Natural killer cell (primary cell): ENCODE measurements at regions not wholly inside any gene's neighbourhood (a gene's known extent, or its start where the extent isn't known, plus 50 kb on each side); places are given as distances from the start of the nearest gene placed in this dataset.

ENCODE experiments used
- ATAC-seq, 3 donors: fragments of 150-1000 bp in 2 of 3; fragments of 200-7000 bp in 1 of 3; cut with Tn5 transposase; 1 replicate in 1 of 3; 2 replicates in 2 of 3; pipeline ENCODE4 v1.10.0; 2021; ENCODE audit warnings: mild to moderate bottlenecking in 2 of 3, moderate library complexity in 2 of 3
- DNase-seq, 2 donors: peaks; one replicate each; pipeline versions ENCODE4 v3.0.0 to v3.0.0-alpha.2; 2013 to 2021; ENCODE audit warnings: mixed read lengths in 1 of 2
- H3K27ac ChIP-seq: one replicate; pipeline ENCODE4 v1.5.1; 2013; ENCODE audit warnings: mild to moderate bottlenecking, low read length
- H3K27me3 ChIP-seq: one replicate; pipeline ENCODE4 v1.6.1; 2013; ENCODE audit warnings: low read length; ENCODE audit not compliant: control insufficient read depth, insufficient read depth
- H3K36me3 ChIP-seq: one replicate; pipeline ENCODE4 v1.6.1; 2013; ENCODE audit warnings: low read length; ENCODE audit not compliant: control insufficient read depth, insufficient read depth
- H3K4me1 ChIP-seq: one replicate; pipeline ENCODE4 v1.6.1; 2013; ENCODE audit warnings: low read length; ENCODE audit not compliant: control insufficient read depth, insufficient read depth
- H3K4me3 ChIP-seq: one replicate; pipeline ENCODE4 v1.5.1; 2013; ENCODE audit warnings: low read length
- H3K9me3 ChIP-seq: one replicate; pipeline ENCODE4 v1.6.1; 2013; ENCODE audit warnings: low read length; ENCODE audit not compliant: control insufficient read depth, insufficient read depth
- H3K27ac Mint-ChIP-seq, 2 donors: one replicate each; pipeline ENCODE4 v1.8.0; 2022; ENCODE audit warnings: mild to moderate bottlenecking in 2 of 2, mixed read lengths in 2 of 2, moderate library complexity in 1 of 2
- H3K27me3 Mint-ChIP-seq, 2 donors: one replicate each; pipeline ENCODE4 v1.8.0; 2022; ENCODE audit warnings: low read depth in 2 of 2, mixed read lengths in 2 of 2
- H3K36me3 Mint-ChIP-seq: one replicate; pipeline ENCODE4 v1.8.0; 2022; ENCODE audit warnings: mixed read lengths
- H3K4me1 Mint-ChIP-seq, 2 donors: one replicate each; pipeline ENCODE4 v1.8.0; 2022; ENCODE audit warnings: mixed read lengths in 2 of 2
- H3K4me3 Mint-ChIP-seq: one replicate; pipeline ENCODE4 v1.8.0; 2022; ENCODE audit warnings: mild to moderate bottlenecking, moderate library complexity, mixed read lengths
- H3K9me3 Mint-ChIP-seq, 2 donors: one replicate each; pipeline ENCODE4 v1.8.0; 2022; ENCODE audit warnings: mixed read lengths in 2 of 2
- CTCF ChIP-seq: fragments of 200-600 bp; IDR thresholded peaks from one replicate; pipeline ENCODE4 v1.8.0; 2022; ENCODE audit warnings: antibody characterized with exemption
- WGBS: methylation state at CpG from one replicate; pipeline ENCODE4 v1.1.7; 2013; ENCODE audit warnings: missing lambda C conversion rate; ENCODE audit not compliant: insufficient coverage; 5-methylcytosine and 5-hydroxymethylcytosine counted together
- intact Hi-C: fragments of 100-400 bp; cut with micrococcal nuclease; formaldehyde crosslinking; loops from one replicate; pipeline ENCODE4 v1.14.2; 2022

DNA sequence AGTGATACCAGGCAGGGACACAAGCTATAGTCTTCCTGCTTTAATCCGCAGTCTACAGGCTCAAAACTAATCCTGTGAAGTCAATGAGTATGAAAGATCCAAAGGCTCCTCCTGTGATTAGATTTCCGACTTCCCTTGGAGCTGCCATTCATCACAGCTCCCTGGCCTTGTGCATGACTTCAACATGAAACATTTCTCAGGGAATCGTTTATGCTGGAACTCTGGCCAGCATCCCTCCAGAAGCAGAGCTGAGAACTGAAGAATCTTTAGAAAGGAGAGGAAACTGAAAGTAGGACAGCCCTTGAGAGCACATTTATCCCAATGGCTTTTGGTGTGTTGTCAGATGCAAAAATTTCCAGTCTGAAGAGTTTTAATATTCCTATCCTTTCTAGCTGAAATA is 84.3 kb upstream of the SESTD1 start:
- H3K27ac ChIP-seq, result no peak overlapping the region
- 96% methylated on average over 3 of the region's 3 CpGs for WGBS

GRCh38 chr2:179344970-179345369 is 80.3 kb upstream of the SESTD1 start:
- no peaks in the 10 kb centered on the region for H3K36me3 ChIP-seq
- Mint-ChIP-seq H3K9me3 (no peaks in the 10 kb centered on the region), H3K4me3 (no peak overlapping the region), H3K36me3 (no peaks in the 10 kb centered on the region), H3K4me1 (no peaks in the 10 kb centered on the region), H3K27ac (no peak overlapping the region), H3K27me3 (no peaks in the 10 kb centered on the region)
- no peaks in the 10 kb centered on the region for H3K4me1 ChIP-seq
- intact Hi-C loops, result loop anchor here (5.0 kb wide), 1 partner anchor 128 kb away; no protein-coding TSS in a partner anchor
- H3K27ac ChIP-seq, result no peak overlapping the region
- H3K27me3 ChIP-seq, result no peaks in the 10 kb centered on the region
- TF ChIP-seq CTCF, result no peak
- no peaks in the 10 kb centered on the region for H3K9me3 ChIP-seq
- no peak for DNase-seq
- 100% methylated on average over 1 of the region's 1 CpG for WGBS
- no peak overlapping the region for H3K4me3 ChIP-seq
- ATAC-seq, result no peak

More for the DNA sequence above, 84.3 kb upstream of the SESTD1 start:
- no peaks in the 10 kb centered on the region for H3K4me1 ChIP-seq
- H3K9me3 ChIP-seq, result no peaks in the 10 kb centered on the region
- DNase-seq (no peak), ATAC-seq (no peak)
- intact Hi-C loops, result no loop called here
- no peaks in the 10 kb centered on the region for H3K36me3 Mint-ChIP-seq
- H3K27ac Mint-ChIP-seq, result no peak overlapping the region
- H3K27me3 ChIP-seq, result no peaks in the 10 kb centered on the region
- H3K4me3 ChIP-seq, result no peak overlapping the region
- no peak for TF ChIP-seq CTCF
- no peaks in the 10 kb centered on the region for H3K36me3 ChIP-seq
- no peaks in the 10 kb centered on the region for H3K9me3 Mint-ChIP-seq
- H3K27me3 Mint-ChIP-seq, result peaks cover 1 to 9% of the 10 kb centered on the region in 2 donors
- no peaks in the 10 kb centered on the region for H3K4me1 Mint-ChIP-seq
- no peak overlapping the region for H3K4me3 Mint-ChIP-seq

GRCh38 chr2:179344280-179344964 is 79.8 kb upstream of the SESTD1 start:
- DNase-seq, result no peak
- Histone ChIP-seq H3K36me3 (no peaks in the 10 kb centered on the region), H3K4me1 (no peaks in the 10 kb centered on the region), H3K4me3 (no peak overlapping the region), H3K9me3 (no peaks in the 10 kb centered on the region), H3K27ac (no peak overlapping the region), H3K27me3 (no peaks in the 10 kb centered on the region)
- WGBS, result 34% methylated on average over 3 of the region's 4 CpGs
- no peak for ATAC-seq
- Mint-ChIP-seq H3K27ac (no peak overlapping the region), H3K36me3 (no peaks in the 10 kb centered on the region), H3K4me1 (no peaks in the 10 kb centered on the region), H3K27me3 (no peaks in the 10 kb centered on the region), H3K9me3 (no peaks in the 10 kb centered on the region), H3K4me3 (no peak overlapping the region)
- intact Hi-C loops, result loop anchor here (5.0 kb wide), 1 partner anchor 127 kb away; no protein-coding TSS in a partner anchor
- TF ChIP-seq CTCF, result no peak

DNA sequence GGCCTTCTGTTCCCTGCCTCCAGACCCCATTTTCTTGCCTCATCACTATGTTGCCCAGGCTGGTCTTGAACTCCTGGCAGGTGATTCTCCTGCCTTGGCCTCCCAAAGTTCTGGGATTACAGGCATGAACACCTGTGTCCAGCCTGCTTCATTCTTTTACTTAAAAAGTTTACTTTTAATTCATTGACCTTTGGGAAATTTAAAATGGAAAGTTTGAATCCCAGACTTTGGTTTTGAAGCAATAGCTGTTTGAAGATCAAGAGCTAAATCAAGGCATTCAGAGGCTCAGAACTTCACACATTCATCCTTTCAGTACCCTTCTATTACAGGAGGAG is 79.3 kb upstream of the SESTD1 start:
- no peak overlapping the region for H3K27ac ChIP-seq
- Mint-ChIP-seq H3K27me3 (no peaks in the 10 kb centered on the region), H3K9me3 (no peaks in the 10 kb centered on the region), H3K4me3 (no peak overlapping the region), H3K4me1 (no peaks in the 10 kb centered on the region), H3K27ac (no peak overlapping the region), H3K36me3 (no peaks in the 10 kb centered on the region)
- ATAC-seq (no peak), DNase-seq (no peak)
- no peaks in the 10 kb centered on the region for H3K36me3 ChIP-seq
- TF ChIP-seq CTCF, result no peak
- H3K4me1 ChIP-seq, result no peaks in the 10 kb centered on the region
- no peaks in the 10 kb centered on the region for H3K27me3 ChIP-seq
- intact Hi-C loops, result loop anchor here (5.0 kb wide), 1 partner anchor 127 kb away; no protein-coding TSS in a partner anchor
- no peaks in the 10 kb centered on the region for H3K9me3 ChIP-seq
- no peak overlapping the region for H3K4me3 ChIP-seq
